ENCODE measurements at regions not wholly inside any gene's neighbourhood (a gene's known extent, or its start where the extent isn't known, plus 50 kb on each side); places are given as distances from the start of the nearest gene placed in this dataset.

DNA sequence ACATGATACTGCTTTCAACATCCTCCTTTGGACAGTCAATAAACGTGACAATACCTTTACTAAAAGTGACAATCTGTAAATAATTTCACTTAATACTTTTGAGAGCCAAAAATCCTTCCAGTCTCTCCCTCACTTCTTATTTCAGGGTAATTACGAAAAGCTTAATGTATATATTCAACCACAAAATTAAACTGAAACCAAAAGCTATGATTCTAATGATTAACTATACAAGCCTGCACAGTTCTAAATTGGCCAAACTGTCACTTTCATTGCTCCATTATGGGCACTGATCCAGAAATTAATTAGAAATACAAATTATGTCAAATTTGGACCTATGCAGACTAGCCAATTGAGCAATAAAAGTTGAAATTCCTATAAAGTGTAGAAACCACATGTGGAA is 696.5 kb upstream of the MIS18BP1 start:
- no peak for FAIRE-seq
- no peak for DNase-seq (ENCODE audit: low read depth, low spot score)
- TF ChIP-seq, protein P1, sequence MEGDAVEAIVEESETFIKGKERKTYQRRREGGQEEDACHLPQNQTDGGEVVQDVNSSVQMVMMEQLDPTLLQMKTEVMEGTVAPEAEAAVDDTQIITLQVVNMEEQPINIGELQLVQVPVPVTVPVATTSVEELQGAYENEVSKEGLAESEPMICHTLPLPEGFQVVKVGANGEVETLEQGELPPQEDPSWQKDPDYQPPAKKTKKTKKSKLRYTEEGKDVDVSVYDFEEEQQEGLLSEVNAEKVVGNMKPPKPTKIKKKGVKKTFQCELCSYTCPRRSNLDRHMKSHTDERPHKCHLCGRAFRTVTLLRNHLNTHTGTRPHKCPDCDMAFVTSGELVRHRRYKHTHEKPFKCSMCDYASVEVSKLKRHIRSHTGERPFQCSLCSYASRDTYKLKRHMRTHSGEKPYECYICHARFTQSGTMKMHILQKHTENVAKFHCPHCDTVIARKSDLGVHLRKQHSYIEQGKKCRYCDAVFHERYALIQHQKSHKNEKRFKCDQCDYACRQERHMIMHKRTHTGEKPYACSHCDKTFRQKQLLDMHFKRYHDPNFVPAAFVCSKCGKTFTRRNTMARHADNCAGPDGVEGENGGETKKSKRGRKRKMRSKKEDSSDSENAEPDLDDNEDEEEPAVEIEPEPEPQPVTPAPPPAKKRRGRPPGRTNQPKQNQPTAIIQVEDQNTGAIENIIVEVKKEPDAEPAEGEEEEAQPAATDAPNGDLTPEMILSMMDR (optimal IDR thresholded peaks at IDR 0.05 in 1 of 3, IDR thresholded peaks at IDR 0.05 in 1 of 3, conservative IDR thresholded peaks at IDR 0.05 in 1 of 3; ENCODE audit: extremely low read depth in 1 of 3, insufficient read depth in 2 of 3, low read length in 3 of 3) = no peak
- no peak for TF ChIP-seq EZH2 (IDR thresholded peaks at IDR 0.05; ENCODE audit: low read length)
- no peaks in the 10 kb centered on the region for H3K9me3 ChIP-seq (ENCODE audit: control insufficient read depth, low read depth, low read length)
- dilution Hi-C loops (cut with MboI; ENCODE audit: extremely low pct_ligation_motif_present, low sequenced_read_pairs) = no loop called here
- no peaks in the 10 kb centered on the region for H4K20me1 ChIP-seq (ENCODE audit: control insufficient read depth, extremely low read depth, insufficient read depth, low read length)
- no peaks in the 10 kb centered on the region for H3K79me2 ChIP-seq (ENCODE audit: control insufficient read depth, insufficient read depth, low read length)
- no peak overlapping the region for H3K9ac ChIP-seq (ENCODE audit: control insufficient read depth, extremely low read depth, insufficient read depth, low read length)
- H3K27ac ChIP-seq (ENCODE audit: control insufficient read depth, insufficient read depth, low read length) = no peak overlapping the region
- H3K4me1 ChIP-seq (ENCODE audit: control insufficient read depth, extremely low read depth, insufficient read depth, low read length) = no peaks in the 10 kb centered on the region
- H3K9me1 ChIP-seq (ENCODE audit: control insufficient read depth, extremely low read depth, insufficient read depth, low read length) = no peaks in the 10 kb centered on the region
- H3K27me3 ChIP-seq (ENCODE audit: control insufficient read depth, extremely low read depth, insufficient read depth, low read length) = no peaks in the 10 kb centered on the region
- H2AFZ ChIP-seq (ENCODE audit: control insufficient read depth, low read length) = no peak overlapping the region
- no peaks in the 10 kb centered on the region for H3K36me3 ChIP-seq (ENCODE audit: control insufficient read depth in 2 of 2, extremely low read depth in 1 of 2, insufficient read depth in 2 of 2, low read length in 2 of 2)
- no peak overlapping the region for H3K4me2 ChIP-seq (ENCODE audit: control insufficient read depth, extremely low read depth, insufficient read depth, low read depth, low read length)
- H3K4me3 ChIP-seq (ENCODE audit: control insufficient read depth in 2 of 3, extremely low read depth in 1 of 3, insufficient read depth in 2 of 3, low read depth in 1 of 3, low read length in 3 of 3) = no peak overlapping the region

DNA sequence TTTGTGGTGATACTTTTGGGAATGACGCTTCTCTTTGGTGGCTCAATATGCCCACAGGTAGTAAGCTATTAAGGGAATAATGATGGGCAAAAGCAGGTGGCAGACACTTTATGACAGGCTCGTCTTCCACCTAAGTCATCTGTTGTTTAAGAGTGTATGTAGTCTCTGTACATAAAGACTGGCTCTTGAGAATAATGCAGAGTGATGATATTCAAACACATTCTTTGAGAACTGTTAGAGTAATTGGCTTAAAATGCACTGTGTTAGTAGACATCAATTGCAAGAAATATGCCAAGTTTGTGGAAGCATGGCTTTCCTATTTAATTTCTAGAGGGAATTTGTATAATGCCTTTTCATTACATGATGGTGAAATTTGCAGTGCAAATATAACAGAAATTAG is 694.8 kb upstream of the MIS18BP1 start:
- no peak overlapping the region for H2AFZ ChIP-seq (ENCODE audit: control insufficient read depth, low read length)
- DNase-seq (ENCODE audit: low read depth, low spot score) = no peak
- no peaks in the 10 kb centered on the region for H4K20me1 ChIP-seq (ENCODE audit: control insufficient read depth, extremely low read depth, insufficient read depth, low read length)
- H3K4me2 ChIP-seq (ENCODE audit: control insufficient read depth, extremely low read depth, insufficient read depth, low read depth, low read length) = no peak overlapping the region
- H3K79me2 ChIP-seq (ENCODE audit: control insufficient read depth, insufficient read depth, low read length) = no peaks in the 10 kb centered on the region
- no peaks in the 10 kb centered on the region for H3K9me1 ChIP-seq (ENCODE audit: control insufficient read depth, extremely low read depth, insufficient read depth, low read length)
- H3K4me1 ChIP-seq (ENCODE audit: control insufficient read depth, extremely low read depth, insufficient read depth, low read length) = no peaks in the 10 kb centered on the region
- no peaks in the 10 kb centered on the region for H3K27me3 ChIP-seq (ENCODE audit: control insufficient read depth, extremely low read depth, insufficient read depth, low read length)
- H3K27ac ChIP-seq (ENCODE audit: control insufficient read depth, insufficient read depth, low read length) = no peak overlapping the region
- no peak overlapping the region for H3K9ac ChIP-seq (ENCODE audit: control insufficient read depth, extremely low read depth, insufficient read depth, low read length)
- TF ChIP-seq EZH2 (IDR thresholded peaks at IDR 0.05; ENCODE audit: low read length) = no peak
- TF ChIP-seq, protein P1 (optimal IDR thresholded peaks at IDR 0.05 in 1 of 3, IDR thresholded peaks at IDR 0.05 in 1 of 3, conservative IDR thresholded peaks at IDR 0.05 in 1 of 3; ENCODE audit: extremely low read depth in 1 of 3, insufficient read depth in 2 of 3, low read length in 3 of 3) = no peak
- no peak for FAIRE-seq
- no peaks in the 10 kb centered on the region for H3K9me3 ChIP-seq (ENCODE audit: control insufficient read depth, low read depth, low read length)
- no peak overlapping the region for H3K4me3 ChIP-seq (ENCODE audit: control insufficient read depth in 2 of 3, extremely low read depth in 1 of 3, insufficient read depth in 2 of 3, low read depth in 1 of 3, low read length in 3 of 3)
- dilution Hi-C loops (cut with MboI; ENCODE audit: extremely low pct_ligation_motif_present, low sequenced_read_pairs) = no loop called here
- no peaks in the 10 kb centered on the region for H3K36me3 ChIP-seq (ENCODE audit: control insufficient read depth in 2 of 2, extremely low read depth in 1 of 2, insufficient read depth in 2 of 2, low read length in 2 of 2)
